HL-60 (cell line): ENCODE measurements at regions not wholly inside any gene's neighbourhood (a gene's known extent, or its start where the extent isn't known, plus 50 kb on each side); places are given as distances from the start of the nearest gene placed in this dataset.

Source experiments
- DNase-seq, 2 experiments: peaks; one replicate each; pipeline ENCODE4 v3.0.0-alpha.2; 2010 to 2020; ENCODE audit warnings: low read depth in 1 of 2, low spot score in 1 of 2
- H3K27ac ChIP-seq: fragments of 250-450 bp; sonication (Bioruptor Pico); replicated peaks from 2 replicates; pipeline ENCODE4 v1.5.1; 2020; ENCODE audit warnings: mild to moderate bottlenecking, moderate library complexity
- H3K27me3 ChIP-seq: fragments of 250-450 bp; sonication (Bioruptor Pico); 2 replicates; pipeline ENCODE4 v1.5.1; 2021; ENCODE audit warnings: mild to moderate bottlenecking, moderate library complexity; ENCODE audit not compliant: insufficient read depth, poor library complexity, severe bottlenecking
- H3K4me3 ChIP-seq: replicated peaks from 2 replicates; pipeline ENCODE4 v1.5.1; 2011; ENCODE audit warnings: mild to moderate bottlenecking, control low read depth, low read length; ENCODE audit not compliant: insufficient read depth
- CTCF ChIP-seq: IDR thresholded peaks from one replicate; pipeline ENCODE4 v1.5.1; 2011; ENCODE audit warnings: low read length, control low read depth, inconsistent platforms; ENCODE audit not compliant: insufficient read depth
- GABPA ChIP-seq: IDR thresholded peaks from 2 replicates; pipeline ENCODE4 v1.6.1; 2012; ENCODE audit warnings: low read depth
- POLR2AphosphoS5 ChIP-seq: IDR thresholded peaks from 2 replicates; pipeline ENCODE4 v1.6.1; 2012; ENCODE audit warnings: low read depth
- REST ChIP-seq: IDR thresholded peaks from 2 replicates; pipeline ENCODE4 v1.6.1; 2012; ENCODE audit warnings: low read depth; ENCODE audit not compliant: insufficient replicate concordance
- SPI1 ChIP-seq: IDR thresholded peaks from 2 replicates; pipeline ENCODE4 v1.6.1; 2012; ENCODE audit warnings: low read depth, mild to moderate bottlenecking, borderline replicate concordance

DNA sequence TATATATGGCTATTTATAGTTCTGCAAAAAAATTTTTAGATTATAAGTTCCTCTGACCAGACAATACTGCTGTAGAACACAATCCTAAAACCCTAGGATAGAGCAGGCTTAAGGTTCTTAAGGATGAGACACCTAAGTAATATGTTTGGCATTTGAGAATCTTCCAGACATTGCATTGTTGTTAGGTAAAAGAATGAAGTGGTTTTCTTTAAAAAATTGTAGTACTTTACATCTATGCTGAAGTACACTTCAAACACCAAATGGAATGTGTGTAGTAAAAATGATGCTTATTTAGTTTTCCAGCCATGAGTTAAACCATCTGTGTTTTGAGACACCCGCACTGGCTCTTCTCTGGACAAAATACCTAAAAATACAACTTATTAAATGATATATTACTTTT lies 857.7 kb downstream of the OTOL1 start:
- Histone ChIP-seq H3K27me3 (no peaks in the 10 kb centered on the region), H3K27ac (no peak overlapping the region), H3K4me3 (no peak overlapping the region)
- no peak for TF ChIP-seq SPI1
- no peak for DNase-seq

DNA sequence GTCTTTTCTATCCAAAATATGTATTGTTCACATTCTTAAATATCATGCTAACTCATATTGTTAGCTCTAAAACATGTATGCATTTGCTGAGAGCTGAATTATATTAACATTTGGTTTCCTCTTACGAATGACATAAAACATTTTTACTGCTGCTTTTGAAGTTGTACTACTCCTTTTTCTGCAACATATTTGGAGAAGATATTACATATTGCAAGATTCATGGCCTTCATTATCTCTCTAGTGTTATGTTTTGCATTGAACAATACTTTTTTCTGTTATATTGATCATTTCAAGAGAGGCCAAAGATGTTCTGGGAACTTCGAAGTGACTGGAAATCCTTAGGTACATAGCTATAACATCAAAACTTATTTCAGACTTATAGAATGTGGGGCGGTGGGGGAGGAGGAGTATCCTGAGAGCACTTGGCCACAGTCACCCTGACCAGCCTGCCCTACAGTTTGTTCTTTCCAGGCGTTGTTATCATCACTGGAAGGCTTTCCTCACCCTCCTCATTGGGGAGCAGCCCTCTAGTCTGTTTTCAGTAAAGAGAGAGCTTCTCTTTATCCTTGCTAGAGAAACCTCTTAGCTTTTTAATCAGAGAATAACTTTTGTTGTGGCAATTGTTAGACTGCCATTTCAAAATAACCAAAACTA lies 868.6 kb downstream of the OTOL1 start:
- H3K27me3 ChIP-seq: no peaks in the 10 kb centered on the region
- no peak for DNase-seq
- H3K27ac ChIP-seq: no peak overlapping the region
- TF ChIP-seq CTCF (no peak), REST (no peak)
- no peak overlapping the region for H3K4me3 ChIP-seq

DNA sequence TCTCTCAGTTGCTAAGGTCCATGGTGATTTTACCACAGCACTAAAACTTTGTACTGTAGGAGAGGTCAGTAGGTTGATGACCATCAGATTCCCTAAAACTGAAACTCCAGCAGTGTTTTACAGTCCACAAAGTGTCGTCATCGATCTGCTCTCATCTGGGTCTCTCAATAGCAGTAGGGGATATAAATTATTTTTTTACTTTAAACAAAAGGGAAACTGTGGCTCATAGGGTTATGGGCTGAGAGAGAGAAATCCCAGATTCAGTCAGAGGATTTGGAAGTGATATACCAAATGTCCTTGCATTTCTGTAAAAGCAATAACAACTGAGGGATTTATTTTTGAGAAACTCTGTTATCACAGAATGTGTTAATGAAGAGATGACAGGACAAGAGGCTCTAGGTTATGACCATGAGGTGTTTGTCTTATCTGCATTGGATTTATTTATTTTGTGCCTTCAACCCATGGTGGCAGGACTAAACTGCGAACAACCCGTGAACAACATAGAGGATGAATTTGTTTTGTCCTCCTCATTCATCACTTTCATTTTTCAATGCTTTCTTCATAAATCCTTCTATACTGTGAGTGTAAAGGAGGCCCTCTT lies 869.7 kb downstream of the OTOL1 start:
- no peak for DNase-seq
- Histone ChIP-seq H3K27me3 (no peaks in the 10 kb centered on the region), H3K27ac (no peak overlapping the region), H3K4me3 (no peak overlapping the region)
- no peak for TF ChIP-seq CTCF

GRCh38 chr3:162367429-162368260 lies 871.0 kb downstream of the OTOL1 start:
- TF ChIP-seq CTCF (no peak), POLR2AphosphoS5 (no peak), REST (no peak), GABPA (no peak), SPI1 (no peak)
- H3K4me3 ChIP-seq: no peak overlapping the region
- no peak for DNase-seq
- H3K27me3 ChIP-seq: no peaks in the 10 kb centered on the region
- H3K27ac ChIP-seq: no peak overlapping the region
